ENCODE measurements at regions not wholly inside any gene's neighbourhood (a gene's known extent, or its start where the extent isn't known, plus 50 kb on each side); places are given as distances from the start of the nearest gene placed in this dataset.
"Not testable (repeated sequence)": the region's sequence is repeated elsewhere in the genome, so short reads cannot be mapped to it uniquely, and the experiment has no call there.

DNA sequence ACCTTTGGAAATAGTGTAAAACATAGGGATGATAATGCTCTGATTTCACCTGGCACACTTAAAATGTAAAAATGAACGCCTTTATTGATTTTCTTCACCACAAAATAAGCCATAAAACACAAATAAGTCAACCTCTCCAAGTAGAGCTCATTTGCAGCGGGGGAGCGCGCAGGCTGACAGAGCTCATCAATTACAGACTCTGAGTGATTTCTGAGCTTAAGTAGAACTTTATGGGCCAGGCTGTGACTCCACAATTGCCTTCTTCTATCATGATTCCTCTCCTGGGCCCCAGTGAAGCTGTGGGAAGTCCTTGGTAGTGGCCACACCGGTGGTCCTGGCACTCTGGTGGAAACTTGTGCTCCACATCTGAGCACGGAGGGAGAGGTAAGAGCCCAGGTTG, 789.0 kb upstream of the RAB6C start:
- DNase-seq: no peak

DNA sequence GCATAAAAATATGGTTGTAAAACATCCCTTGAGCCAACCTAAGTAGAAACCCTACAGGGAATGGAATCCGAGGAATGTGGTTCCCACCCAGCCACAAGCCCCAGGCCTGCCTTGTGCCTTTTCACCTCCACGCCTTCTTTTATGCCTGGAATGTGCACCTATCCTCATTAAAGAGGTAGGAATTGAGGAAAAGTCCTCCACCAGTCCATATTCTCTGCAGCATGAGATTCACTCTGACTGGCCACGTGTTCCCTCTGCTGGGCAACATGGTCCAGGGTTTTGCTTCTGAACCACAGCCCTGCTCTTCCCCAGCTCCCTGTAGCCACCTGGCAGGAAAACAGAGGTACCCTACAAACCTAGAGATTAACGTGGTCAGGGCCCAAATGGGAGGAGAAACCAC, 787.9 kb upstream of the RAB6C start:
- DNase-seq: no peak

DNA sequence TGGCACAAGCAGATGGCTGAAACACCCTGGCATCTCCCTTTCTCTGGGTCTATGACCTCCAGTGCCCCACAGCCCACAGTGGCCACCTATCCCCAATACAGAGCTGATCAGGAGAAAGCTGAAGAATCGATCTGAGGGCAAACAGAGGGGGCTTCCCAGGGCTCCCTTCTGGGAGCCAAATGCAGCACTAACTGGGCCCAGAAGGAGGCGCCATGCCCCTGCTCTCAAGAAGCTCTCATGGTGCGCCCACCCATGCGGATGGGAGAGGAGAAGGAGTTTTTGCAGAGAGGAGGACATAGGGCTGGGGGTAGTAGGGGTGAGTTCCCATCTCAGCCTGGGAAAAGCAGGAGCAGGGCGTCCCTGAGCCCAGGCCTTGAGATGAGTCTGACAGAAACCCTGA, 787.3 kb upstream of the RAB6C start:
- no peak for DNase-seq

DNA sequence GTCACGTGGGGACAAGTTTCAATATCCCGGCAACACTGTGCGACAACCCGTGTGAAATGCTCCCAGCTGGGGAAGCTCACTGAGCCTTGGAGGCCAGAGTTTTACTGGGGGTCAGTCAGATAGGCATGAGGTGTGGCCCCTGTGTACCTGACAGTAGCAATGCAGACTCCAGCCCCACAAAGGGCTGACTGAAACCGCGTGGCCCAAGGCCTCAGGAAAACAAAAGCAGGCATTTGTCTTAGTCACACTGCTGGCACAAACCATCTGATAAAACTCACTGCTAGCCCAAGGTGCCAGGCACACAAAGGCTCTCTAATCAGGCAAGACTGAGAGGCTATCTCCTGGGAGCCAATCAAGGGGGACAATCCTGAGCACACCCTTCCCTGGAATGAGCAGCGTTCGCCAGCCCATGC, 786.6 kb upstream of the RAB6C start:
- DNase-seq: no peak

DNA sequence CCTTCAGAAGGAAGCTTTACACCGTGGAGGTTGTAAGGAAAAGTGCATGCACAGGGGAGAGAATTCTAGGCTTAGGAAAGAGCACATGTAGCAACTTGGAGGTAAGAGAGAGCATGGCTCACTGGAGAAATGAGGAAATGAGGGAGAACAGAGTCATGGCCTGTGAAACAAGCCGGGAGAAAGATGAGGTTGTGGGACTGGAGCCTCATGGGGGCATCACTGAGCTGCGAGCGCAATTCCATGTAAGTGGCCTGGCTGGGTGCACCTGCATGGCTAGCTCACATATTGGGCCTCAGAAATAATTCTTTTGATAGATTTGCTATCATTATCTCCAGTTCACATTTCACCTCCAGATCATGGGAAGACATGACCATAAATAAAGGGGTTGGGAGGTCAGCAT, 785.5 kb upstream of the RAB6C start:
- DNase-seq: no peak

DNA sequence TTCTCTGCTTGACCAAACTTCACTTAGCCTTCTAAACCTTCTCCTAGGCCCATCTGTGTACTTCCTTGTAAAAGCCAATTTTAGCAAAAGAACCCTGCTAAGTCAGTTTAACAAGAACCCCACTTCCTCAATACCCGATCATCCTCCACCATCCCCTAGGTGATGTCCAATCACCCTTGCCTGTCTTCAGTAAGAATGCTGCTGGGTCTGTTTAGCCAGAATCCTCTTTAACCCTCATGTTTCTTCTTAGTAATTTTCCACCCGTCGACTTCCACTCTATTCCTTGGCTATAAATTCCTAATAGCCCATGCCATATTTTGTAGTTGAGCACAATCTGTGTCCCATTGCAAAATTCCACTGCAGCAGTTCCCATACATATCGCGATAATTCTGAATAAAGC, 780.0 kb upstream of the RAB6C start:
- no peak for DNase-seq

DNA sequence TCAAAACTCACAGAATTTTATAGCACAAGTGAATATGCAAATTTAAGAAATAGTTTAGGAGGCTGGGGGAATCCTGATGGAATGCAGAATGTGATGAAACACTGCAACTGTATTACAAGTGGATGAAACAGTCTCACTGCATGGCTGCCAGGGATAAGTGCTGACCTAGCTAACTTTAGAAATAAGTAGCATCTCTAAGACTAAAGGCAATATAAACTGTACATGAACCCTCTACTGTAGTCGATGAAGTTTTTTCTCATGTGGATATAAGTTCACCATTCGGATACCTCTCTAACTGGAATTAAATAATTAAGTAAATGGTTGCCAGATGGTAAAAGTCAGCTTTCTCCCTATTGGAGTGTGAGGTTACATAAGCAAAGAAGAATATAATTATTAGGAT, 777.8 kb upstream of the RAB6C start:
- no peak for DNase-seq

DNA sequence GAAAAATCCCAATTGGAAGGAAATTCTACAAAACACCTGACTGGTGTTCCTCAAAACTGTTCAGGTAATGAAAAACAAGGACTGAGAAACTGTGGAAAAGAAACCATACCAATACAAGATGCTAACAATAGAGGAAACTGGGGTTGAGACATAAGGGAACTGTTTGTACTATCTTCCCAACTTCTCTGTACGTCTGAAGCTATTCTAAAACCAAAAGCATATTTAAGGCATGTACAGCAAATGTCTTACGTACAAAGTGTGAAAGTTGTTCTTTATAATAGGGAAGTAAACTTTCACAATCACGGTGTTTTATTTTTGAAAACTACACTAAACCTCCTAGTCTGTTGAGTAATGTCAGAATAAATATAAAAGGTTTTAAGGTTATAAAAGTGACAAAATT, 776.1 kb upstream of the RAB6C start:
- DNase-seq: no peak

DNA sequence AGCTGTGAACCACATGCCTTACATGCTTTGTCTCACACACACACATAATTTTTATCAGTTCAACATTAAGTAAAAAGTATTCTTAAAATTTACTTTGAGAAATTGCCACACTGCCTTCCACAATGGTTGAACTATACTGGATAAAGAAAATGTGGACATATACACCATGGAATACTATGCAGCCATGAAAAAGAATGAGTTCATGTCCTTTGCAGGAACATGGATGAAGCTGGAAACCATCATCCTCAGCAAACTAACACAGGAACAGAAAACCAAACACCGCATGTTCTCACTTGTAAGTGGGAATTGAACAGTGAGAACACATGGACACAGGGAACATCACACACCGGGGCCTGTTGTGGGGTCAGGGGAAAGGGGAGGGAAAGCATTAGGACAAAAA, 774.9 kb upstream of the RAB6C start:
- DNase-seq: not testable (repeated sequence)

DNA sequence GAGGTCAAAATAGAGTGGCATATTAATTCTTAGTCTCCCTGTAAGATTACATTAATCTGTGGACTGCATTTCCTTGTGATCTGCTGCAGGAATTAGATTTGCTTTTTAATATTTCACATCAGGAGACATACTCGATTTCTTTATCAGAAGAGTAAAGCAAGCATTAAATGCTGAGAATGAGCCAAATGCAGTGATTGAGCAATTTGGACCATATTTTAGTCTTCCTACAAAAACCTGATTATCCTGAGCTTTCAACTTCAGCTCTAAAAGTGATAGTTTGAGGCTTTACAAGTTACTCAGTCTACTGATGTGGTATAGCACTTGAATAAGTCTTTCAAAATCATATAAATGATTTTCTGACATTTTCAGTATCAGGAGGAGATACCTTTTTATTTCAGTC, 774.3 kb upstream of the RAB6C start:
- DNase-seq: no peak

DNA sequence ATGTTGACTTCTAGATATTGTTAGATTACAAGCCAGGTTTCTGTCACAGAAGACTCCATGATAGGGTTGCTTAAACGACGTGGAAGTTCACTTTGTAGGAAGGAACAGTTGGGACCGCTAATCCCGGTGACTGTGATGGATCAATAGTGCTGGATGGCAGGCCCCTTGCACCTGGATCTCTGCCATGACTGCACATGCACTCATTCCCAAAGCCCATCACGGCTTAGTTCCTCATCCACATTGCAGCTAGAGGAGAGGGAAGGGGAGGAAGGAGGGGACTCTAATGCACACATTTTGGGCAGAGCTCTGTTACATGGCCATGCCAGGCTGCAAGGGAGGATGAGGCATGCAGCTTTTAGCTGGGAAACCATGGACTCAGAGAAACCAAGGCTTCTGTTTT, 773.7 kb upstream of the RAB6C start:
- no peak for DNase-seq

DNA sequence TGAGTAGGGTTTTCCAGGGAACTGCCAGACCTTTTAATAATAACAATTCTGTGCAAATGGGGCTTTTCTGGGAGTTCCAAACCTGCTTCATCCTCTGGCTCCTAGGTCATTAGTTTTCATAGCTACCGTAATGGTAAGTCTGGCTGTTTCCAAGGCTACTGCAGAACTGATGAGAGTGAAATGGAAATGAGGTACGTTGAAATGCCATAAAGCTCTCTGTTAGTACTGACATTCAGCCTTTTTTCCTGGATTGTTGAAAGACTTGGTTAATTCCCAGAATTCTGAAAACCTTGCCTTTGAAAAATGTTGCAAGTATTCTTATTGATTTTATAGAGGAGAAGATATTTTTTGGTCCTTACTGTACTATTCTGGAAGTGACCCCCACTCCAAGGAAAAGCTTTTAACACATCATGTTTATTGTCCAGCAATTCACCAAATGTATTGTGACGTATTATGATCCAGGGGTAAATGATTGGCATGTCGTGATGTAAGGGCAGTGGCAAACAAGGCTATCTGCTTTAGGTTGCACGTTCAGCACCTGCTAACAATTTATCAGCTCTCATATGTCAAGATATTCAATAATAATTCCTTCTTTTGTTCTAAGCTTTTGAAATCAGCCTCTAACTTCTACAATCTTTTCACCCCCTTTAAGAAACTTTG, 767.0 kb upstream of the RAB6C start:
- no peak for DNase-seq

DNA sequence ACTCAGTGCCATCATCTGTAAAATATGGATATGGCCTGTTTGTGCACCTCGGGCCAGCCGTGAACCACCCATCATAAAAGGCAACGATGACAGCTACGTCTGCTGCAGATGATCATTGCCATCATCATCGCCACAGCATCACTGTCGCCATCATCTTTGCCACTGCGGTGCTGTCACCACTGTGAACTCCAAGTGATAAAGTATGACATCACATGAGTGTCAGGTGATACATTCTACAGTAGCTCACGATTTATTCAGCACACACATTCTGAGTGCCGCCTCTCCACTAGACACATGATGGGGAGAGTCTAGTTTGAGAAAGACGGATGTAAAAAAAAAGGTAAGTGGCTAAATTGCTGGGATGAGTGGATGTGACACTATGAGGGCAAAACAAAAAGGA, 755.4 kb upstream of the RAB6C start:
- DNase-seq: no peak

DNA sequence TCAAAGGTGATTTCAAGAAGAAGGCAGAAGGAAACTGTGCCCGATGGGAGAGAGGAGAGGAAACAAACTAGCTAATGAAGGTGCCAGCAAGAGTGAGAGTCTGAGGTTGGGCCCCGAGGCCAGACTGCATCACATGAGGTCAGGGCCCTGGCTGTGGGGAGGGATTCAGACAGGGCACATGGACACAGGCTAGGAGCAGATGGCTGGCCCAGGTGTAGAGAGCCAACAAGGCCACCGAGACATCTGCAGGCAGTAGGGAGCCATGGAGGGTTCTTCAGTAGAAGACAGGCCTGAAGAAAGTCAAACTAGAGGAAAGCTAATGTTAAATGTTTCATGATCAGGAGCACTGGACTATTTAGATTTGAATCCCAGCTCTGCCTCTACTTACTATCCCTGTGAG, 755.0 kb upstream of the RAB6C start:
- no peak for DNase-seq

DNA sequence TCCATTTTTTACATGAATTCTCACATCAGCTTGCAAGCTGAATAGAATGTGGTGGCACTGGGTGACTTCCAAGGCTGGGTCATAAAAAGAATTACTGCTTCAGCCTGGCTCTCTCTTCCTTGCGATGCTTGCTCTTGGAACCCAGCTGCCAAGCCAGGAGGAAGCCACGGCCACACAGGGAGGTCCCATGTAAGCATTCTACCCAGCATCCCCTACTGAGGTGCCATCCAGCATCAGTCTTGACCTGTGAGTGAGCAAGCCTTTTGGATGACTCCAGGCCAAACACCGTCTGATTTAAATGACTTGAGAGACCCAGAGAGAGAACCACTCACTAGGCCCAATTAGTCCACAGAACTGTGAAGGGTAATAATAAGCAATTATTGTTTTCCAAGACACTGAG, 750.3 kb upstream of the RAB6C start:
- no peak for DNase-seq

DNA sequence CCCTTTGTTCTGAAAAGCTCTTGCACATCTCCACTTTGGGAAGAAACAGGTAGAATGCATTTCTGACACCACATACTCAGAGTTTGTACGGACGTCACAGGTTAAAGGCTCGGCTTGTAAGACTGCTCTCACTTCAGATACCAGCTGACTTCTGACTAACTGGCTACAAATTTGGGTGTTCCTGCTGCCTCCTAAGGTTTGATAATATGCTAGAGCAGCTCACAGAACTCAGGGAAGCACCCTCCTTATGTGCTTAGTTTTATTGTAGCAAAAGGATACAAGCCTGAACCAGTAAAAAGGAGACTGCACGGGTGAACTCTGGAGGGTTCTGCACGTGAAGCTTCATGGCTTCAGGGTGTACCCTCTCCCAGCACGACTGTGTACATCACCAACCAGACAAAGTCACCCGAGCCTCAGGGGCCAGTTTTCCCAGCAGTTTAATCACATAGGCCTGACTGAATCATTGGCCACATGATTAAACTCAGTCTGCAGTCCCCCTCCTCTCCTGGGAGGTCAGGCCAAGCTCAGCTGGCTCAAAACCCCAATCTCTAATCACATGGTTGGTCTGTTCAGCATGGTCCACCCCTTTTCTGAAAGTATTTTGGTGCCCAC, 749.5 kb upstream of the RAB6C start:
- no peak for DNase-seq

DNA sequence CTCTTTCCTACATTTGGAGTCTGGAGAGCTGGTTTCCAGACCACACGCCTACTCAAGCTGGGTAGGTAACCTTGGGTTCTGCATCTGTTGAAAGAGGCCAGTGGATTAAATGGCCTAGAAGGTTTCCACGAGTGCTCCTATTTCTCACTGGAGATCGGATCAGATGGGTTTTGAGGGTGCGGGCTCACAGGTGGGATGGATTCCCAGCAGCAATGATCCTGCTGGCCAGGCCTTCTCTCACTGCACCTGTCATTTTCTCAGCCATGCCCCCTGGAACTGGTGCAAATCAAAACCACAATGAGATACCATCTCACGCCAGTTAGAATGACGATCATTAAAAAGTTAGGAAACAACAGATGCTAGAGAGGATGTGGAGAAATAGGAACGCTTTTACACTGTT, 747.5 kb upstream of the RAB6C start:
- DNase-seq: no peak

DNA sequence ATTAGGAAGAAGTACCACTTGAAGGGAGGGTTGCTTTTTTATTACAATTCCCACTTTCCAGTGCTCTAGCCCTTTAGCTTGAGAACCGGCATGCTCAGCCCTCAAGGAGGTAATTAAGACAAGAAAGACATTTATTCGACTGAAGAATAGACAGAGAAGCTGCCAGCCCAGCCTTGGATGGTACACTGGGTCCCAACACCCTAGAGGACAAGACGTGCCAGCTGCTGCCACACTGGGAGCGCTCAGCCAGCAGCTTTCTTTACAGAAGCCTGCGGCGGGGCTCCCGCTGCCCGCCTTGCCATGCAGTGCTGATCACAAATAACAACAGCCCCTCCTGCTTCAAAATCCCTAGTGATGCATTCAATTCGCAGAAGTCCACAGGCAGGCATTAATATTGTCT, 746.3 kb upstream of the RAB6C start:
- no peak for DNase-seq

DNA sequence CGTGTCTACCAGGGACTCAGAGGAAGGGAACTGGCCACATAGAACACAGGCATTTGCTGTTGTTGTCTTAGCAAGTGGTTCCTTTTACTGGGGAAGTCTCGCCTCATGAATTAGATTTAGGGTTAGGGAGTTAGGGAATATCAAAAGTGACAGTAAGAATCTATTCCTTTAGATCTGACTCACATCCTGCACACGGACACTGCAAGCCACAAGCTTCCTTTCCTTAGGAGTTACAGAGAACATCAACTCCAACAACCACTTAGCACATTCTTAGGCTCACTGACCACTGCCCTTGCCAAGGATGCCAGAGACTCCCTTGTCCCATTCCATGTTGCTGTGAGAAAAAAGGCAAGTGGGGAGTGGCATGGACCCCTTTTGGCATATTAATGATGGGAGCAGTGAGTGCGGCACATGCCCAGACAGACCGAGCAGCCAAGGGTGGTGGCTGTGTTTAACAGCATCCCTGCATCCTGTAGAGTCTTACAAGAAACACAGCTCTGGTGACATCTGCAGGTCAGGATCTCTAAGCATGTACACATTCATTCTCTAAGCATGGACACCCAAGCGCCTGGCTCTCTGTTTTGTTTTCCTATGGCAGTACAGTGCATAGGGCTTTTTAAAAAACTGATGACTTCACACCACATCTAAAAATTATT, 745.6 kb upstream of the RAB6C start:
- DNase-seq: no peak

DNA sequence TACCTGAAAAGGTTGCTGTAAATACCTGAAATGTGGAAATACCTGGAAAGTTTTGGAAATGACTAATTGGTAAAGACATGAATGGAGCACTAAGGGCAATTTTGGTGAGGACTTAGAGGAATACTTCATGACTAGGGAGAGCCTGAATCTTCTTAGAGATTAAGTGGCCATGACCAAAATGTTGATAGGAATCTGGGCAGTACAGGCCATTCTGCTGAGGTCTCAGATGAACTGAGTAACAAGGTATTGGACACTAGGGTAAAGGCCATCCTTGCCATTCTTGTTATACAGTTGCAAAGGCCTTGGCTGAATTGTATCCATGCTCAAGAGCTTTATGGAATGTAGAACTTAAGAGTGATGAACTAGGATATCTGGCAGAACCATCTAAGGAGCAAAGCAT, 742.9 kb upstream of the RAB6C start:
- DNase-seq: no peak

DNA sequence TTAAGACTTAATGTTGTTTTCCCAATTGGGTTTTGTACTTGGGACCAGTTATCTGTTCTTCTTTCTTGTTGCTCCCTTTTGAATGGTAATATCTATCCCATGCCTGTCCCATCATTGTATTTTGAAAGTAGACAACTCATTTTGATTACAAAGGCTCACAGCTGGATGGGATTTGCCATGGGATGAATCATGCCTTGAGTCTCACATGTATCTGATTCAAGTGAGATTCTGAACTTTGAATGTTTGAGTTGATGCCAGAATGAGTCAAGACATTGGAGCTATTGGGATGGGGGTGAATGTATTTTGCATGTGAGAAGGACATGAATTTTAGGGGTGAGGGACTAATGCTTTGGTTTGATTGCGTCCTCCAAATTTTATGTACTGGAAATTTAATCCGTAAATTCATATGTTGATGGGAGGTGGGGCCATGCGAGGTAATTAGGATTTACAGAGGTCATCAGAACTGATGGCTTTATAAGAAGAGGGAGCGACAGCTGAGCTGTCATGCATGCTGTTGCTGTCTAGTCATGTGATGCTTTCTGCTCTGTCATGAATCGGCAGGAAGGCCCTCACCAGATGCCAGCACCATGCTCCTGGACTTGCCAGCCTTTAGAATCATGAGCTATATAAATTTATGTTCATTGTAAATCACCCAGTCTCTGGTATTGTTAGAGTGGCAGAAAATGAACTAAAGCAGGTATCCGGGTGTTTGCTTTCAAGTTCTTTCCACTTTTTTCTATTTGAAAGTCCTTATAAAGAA, 741.3 kb upstream of the RAB6C start:
- no peak for DNase-seq

DNA sequence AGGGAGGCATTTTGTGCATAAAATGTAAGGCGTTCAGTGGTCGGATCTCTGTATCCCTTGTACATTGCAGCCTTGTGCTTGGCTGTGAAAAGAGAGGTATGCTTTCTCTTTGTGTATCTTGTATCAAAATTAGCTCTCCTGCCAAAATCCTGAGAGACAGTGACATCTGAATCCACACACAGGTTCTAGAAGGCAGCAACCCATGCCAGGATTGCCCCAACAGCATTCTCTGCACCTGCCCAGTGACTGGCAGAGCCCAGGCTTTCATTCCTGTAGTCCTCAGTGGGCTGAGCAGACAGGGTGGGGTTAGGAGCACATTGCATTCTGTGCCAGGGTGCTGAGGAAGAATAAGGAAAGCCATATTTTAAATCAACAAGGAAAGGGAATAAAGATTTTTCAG, 740.3 kb upstream of the RAB6C start:
- DNase-seq: no peak

DNA sequence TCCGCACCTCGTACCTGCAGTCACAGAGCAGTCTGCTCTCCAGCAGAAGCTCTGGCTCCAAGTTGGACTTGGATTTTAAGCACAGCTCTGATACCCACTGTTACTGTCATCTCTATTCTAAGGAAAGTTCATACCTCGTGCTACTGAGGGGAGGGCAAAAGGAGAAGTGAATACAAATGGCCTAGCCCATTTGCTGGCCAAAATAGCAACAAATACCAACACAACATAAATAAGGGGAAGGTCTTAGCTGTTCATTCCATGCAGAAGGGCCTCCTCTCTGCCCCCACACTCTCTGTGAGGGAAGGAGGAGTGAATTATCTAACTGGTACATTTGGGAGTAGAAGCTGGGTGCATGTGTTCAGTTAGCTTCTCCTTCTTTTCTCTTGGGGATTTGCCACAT, 739.4 kb upstream of the RAB6C start:
- DNase-seq: no peak

DNA sequence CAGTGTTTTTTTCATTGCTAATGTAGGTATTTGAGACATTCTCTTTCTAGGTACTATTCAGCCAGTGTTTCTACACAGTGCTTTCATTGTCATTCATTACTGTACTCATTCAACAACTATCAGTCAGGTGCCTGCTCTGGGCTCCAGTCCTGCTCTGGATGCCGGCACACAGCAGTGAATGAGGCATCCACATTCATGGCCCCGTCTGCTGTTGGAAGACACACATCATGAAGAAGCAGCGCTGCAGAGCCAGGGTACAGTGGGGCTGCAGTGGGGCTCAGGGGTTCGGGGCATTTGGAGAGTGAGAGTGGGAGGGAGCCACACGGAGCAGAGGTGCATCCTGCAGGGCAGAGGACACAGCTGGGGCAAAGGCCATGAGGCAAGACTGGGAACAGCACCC, 737.2 kb upstream of the RAB6C start:
- no peak for DNase-seq

Data from NCI-H2107 (cell line).